PC-3 (cell line): ENCODE measurements at regions not wholly inside any gene's neighbourhood (a gene's known extent, or its start where the extent isn't known, plus 50 kb on each side); places are given as distances from the start of the nearest gene placed in this dataset.

Experiments used
- CTCF ChIP-seq: fragments of 300-600 bp; sonication (generic); conservative IDR thresholded peaks from 2 replicates; pipeline ENCODE4 v1.5.1; 2017; ENCODE audit warnings: antibody characterized with exemption, low read depth, mild to moderate bottlenecking, low read length
- EZH2 ChIP-seq: fragments of 300-600 bp; sonication (generic); IDR thresholded peaks from one replicate; pipeline ENCODE4 v1.6.1; 2017; ENCODE audit warnings: antibody characterized with exemption, mild to moderate bottlenecking, low read length; ENCODE audit not compliant: unreplicated experiment
- EZH2phosphoT487 ChIP-seq: fragments of 300-600 bp; sonication (generic); IDR thresholded peaks from 2 replicates; pipeline ENCODE4 v1.6.1; 2018; ENCODE audit warnings: mild to moderate bottlenecking, antibody characterized with exemption, low read length, borderline replicate concordance

- no peak for TF ChIP-seq CTCF
- no peak for TF ChIP-seq EZH2
- TF ChIP-seq EZH2phosphoT487 = no peak
These were observed 264.1 kb downstream of the TMEM114 start for GRCh38 chr16:8326232-8326631.
